Occipital lobe (tissue), 2 donors: ENCODE measurements at regions not wholly inside any gene's neighbourhood (a gene's known extent, or its start where the extent isn't known, plus 50 kb on each side); places are given as distances from the start of the nearest gene placed in this dataset. TPM values are rescaled to one million over a fixed set of nuclear protein-coding genes. Genes with fewer than 3 reads are reported as not detected.

Experiments used
- DNase-seq: peaks from one replicate; lab custom pipeline; 2025; lab: John Stamatoyannopoulos, UW
- small RNA-seq: library from RNA; depleted of rRNA; stranded (forward); fragments of <200 nt; gene quantifications from one replicate; pipeline ENCODE3, GENCODE V24; 2014

GRCh38 chr1:94595658-94596057 is 54.1 kb upstream of the F3 start:
- DNase-seq, result no peak

GRCh38 chr1:94593611-94594010 is 52.1 kb upstream of the F3 start:
- DNase-seq, result no peak

- DNase-seq, result no peak
Observed at GRCh38 chr1:94592571-94592920, 51.0 kb upstream of the F3 start.

GRCh38 chr1:94591823-94592570 is 50.4 kb upstream of the F3 start:
- DNase-seq, result peak; percentile 35

Small RNA genes lying in the stretch of these regions (small RNA-seq; reads per million reads assigned to genes)
- not detected for gene MIR378G
